OCI-LY1 (cell line): ENCODE measurements at regions not wholly inside any gene's neighbourhood (a gene's known extent, or its start where the extent isn't known, plus 50 kb on each side); places are given as distances from the start of the nearest gene placed in this dataset.

Source experiments
- EZH2 ChIP-seq: fragments of 200-600 bp; sonication (generic), shearing (Covaris generic); IDR thresholded peaks from 2 replicates; pipeline ENCODE4 v1.8.0; 2017; ENCODE audit warnings: borderline replicate concordance, mixed run types, mild to moderate bottlenecking, antibody characterized with exemption, low read length, moderate library complexity, mixed read lengths
- TF ChIP-seq, protein P1 (sequence below): fragments of 200-600 bp; sonication (generic), shearing (Covaris generic); IDR thresholded peaks from 2 replicates; pipeline ENCODE4 v1.5.1; 2017; ENCODE audit warnings: mild to moderate bottlenecking, antibody characterized with exemption, low read length, moderate library complexity, mixed read lengths

DNA sequence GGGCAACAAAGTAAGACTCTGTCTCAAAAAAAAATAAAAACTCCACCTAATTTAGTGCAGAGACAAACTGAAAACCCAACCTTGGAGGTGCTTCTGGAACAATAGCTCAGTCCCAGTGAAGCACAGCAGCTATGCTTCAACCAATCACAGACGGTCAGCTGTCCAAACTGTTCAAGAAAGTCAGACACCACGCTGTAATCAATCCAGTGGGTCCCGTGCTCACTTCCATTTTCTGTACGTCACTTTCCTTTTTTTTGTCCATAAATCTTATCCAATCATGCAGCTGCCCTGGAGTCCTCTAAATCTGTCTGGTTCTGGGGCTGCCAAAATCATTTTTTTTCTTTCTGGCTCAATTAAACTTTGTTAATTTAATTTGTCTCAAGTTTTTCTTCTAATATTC, 93.6 kb upstream of the FAM174B start:
- TF ChIP-seq, protein P1, sequence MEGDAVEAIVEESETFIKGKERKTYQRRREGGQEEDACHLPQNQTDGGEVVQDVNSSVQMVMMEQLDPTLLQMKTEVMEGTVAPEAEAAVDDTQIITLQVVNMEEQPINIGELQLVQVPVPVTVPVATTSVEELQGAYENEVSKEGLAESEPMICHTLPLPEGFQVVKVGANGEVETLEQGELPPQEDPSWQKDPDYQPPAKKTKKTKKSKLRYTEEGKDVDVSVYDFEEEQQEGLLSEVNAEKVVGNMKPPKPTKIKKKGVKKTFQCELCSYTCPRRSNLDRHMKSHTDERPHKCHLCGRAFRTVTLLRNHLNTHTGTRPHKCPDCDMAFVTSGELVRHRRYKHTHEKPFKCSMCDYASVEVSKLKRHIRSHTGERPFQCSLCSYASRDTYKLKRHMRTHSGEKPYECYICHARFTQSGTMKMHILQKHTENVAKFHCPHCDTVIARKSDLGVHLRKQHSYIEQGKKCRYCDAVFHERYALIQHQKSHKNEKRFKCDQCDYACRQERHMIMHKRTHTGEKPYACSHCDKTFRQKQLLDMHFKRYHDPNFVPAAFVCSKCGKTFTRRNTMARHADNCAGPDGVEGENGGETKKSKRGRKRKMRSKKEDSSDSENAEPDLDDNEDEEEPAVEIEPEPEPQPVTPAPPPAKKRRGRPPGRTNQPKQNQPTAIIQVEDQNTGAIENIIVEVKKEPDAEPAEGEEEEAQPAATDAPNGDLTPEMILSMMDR: no peak
- no peak for TF ChIP-seq EZH2
